A549 (cell line): ENCODE measurements at regions not wholly inside any gene's neighbourhood (a gene's known extent, or its start where the extent isn't known, plus 50 kb on each side); places are given as distances from the start of the nearest gene placed in this dataset.

Experiments
- ATAC-seq, 2 experiments: fragments of 200-7000 bp in 1 of 2; fragments of >200 bp in 1 of 2; cut with Nextera tagmentation in 1 of 2; cut with Tn5 transposase in 1 of 2; 3 replicates each; pipeline versions ENCODE4 v1.8.0 to v1.9.1; 2018 to 2020; ENCODE audit warnings: mild to moderate bottlenecking in 1 of 2, moderate library complexity in 1 of 2
- CTCF ChIA-PET: fragments of 300-600 bp; sonication (Branson Sonifier 250); formaldehyde crosslinking; extraction: SDS; loops from one replicate; lab custom pipeline; 2021; ENCODE audit warnings: antibody characterized with exemption, inconsistent platforms; lab: Yijun Ruan, JAX
- POLR2A ChIA-PET: fragments of 350-600 bp; formaldehyde crosslinking; extraction: SDS; loops from one replicate; lab custom pipeline; 2021; ENCODE audit warnings: antibody characterized with exemption, inconsistent platforms; lab: Yijun Ruan, JAX
- DNase-seq, 2 experiments: peaks; one replicate each; pipeline versions ENCODE4 v3.0.0 to v3.0.0-alpha.2; 2011 to 2016; ENCODE audit warnings: low read depth in 1 of 2, low spot score in 1 of 2
- FAIRE-seq: peaks from 2 replicates; lab custom pipeline; 2011; peaks lifted over from hg19 to GRCh38; lab: Jason Lieb, UNC
- H3K27ac ChIP-seq, 2 experiments: fragments of >200 bp; sonication (Bioruptor Twin); formaldehyde crosslinking; 3 replicates each; pipeline ENCODE4 v1.5.1; 2016 to 2017
- H3K4me1 ChIP-seq: fragments of >200 bp; sonication (Bioruptor Twin); formaldehyde crosslinking; 3 replicates; pipeline ENCODE4 v1.6.1; 2016
- H3K4me2 ChIP-seq: fragments of >200 bp; sonication (Bioruptor Twin); formaldehyde crosslinking; 3 replicates; pipeline ENCODE4 v1.6.1; 2016
- H3K4me3 ChIP-seq: fragments of >200 bp; sonication (Bioruptor Twin); formaldehyde crosslinking; 3 replicates; pipeline ENCODE4 v1.5.1; 2016
- H3K9me3 ChIP-seq: fragments of >200 bp; sonication (Bioruptor Twin); formaldehyde crosslinking; 3 replicates; pipeline ENCODE4 v1.6.1; 2016
- CBX2 ChIP-seq: fragments of 200-600 bp; sonication (generic); IDR thresholded peaks from 2 replicates; pipeline ENCODE4 v1.6.1; 2016; ENCODE audit warnings: low read depth, mild to moderate bottlenecking, borderline replicate concordance
- CBX8 ChIP-seq: fragments of 200-600 bp; sonication (generic); IDR thresholded peaks from 2 replicates; pipeline ENCODE4 v1.6.1; 2016
- CEBPB ChIP-seq, 2 experiments: fragments of >200 bp in 1 of 2; sonication (Bioruptor Twin) in 1 of 2; formaldehyde crosslinking in 1 of 2; IDR thresholded peaks; 2 replicates each; pipeline ENCODE4 v1.6.1; 2012 to 2016
- CHD4 ChIP-seq: fragments of 200-600 bp; sonication (generic); IDR thresholded peaks from 2 replicates; pipeline ENCODE4 v1.6.1; 2016; ENCODE audit warnings: antibody characterized with exemption, mild to moderate bottlenecking, borderline replicate concordance
- EHF ChIP-seq: fragments of 250-450 bp; sonication (Bioruptor Pico); IDR thresholded peaks from 2 replicates; pipeline ENCODE4 v1.5.0; 2020; ENCODE audit warnings: mild to moderate bottlenecking
- ESRRA ChIP-seq: fragments of 150-350 bp; IDR thresholded peaks from 2 replicates; pipeline ENCODE4 v1.6.1; 2014; ENCODE audit warnings: mild to moderate bottlenecking, low read length, borderline replicate concordance
- HOXB13 ChIP-seq: fragments of 250-450 bp; sonication (Bioruptor Pico); IDR thresholded peaks from 2 replicates; pipeline ENCODE4 v1.5.0; 2020; ENCODE audit warnings: low read depth, mild to moderate bottlenecking, moderate library complexity
- HOXB5 ChIP-seq: fragments of 250-450 bp; sonication (Bioruptor Pico); IDR thresholded peaks from 2 replicates; pipeline ENCODE4 v1.5.0; 2020; ENCODE audit warnings: mild to moderate bottlenecking, moderate library complexity
- JUNB ChIP-seq: fragments of >200 bp; sonication (Bioruptor Twin); formaldehyde crosslinking; IDR thresholded peaks from 2 replicates; pipeline ENCODE4 v1.6.1; 2016
- KDM1A ChIP-seq: fragments of 200-600 bp; sonication (generic); IDR thresholded peaks from 2 replicates; pipeline ENCODE4 v1.6.1; 2016; ENCODE audit warnings: low read depth, mild to moderate bottlenecking
- MAFK ChIP-seq: fragments of 450-650 bp; IDR thresholded peaks from 2 replicates; pipeline ENCODE4 v1.6.1; 2014; ENCODE audit not compliant: partially characterized antibody
- NFE2L2 ChIP-seq: fragments of 150-350 bp; conservative IDR thresholded peaks from 2 replicates; pipeline ENCODE4 v1.6.1; 2014; ENCODE audit warnings: low read length
- RARB ChIP-seq: fragments of 250-450 bp; sonication (Bioruptor Pico); IDR thresholded peaks from 2 replicates; pipeline ENCODE4 v1.8.0; 2021; ENCODE audit warnings: mild to moderate bottlenecking, moderate library complexity
- RCOR1 ChIP-seq: fragments of 150-350 bp; IDR thresholded peaks from 2 replicates; pipeline ENCODE4 v1.6.1; 2014; ENCODE audit warnings: antibody characterized with exemption, low read length, low read depth
- TFCP2L1 ChIP-seq: fragments of 250-450 bp; sonication (Bioruptor Pico); IDR thresholded peaks from 2 replicates; pipeline ENCODE4 v1.5.0; 2021; ENCODE audit warnings: mild to moderate bottlenecking
- ZC3H11A ChIP-seq: fragments of 450-650 bp; IDR thresholded peaks from 2 replicates; pipeline ENCODE4 v1.6.1; 2014; ENCODE audit warnings: antibody characterized with exemption, mild to moderate bottlenecking
- ZNF302 ChIP-seq: fragments of 250-450 bp; sonication (Bioruptor Pico); IDR thresholded peaks from 2 replicates; pipeline ENCODE4 v1.9.0; 2021; ENCODE audit warnings: inconsistent platforms, mild to moderate bottlenecking, moderate library complexity
- ZSCAN20 ChIP-seq: fragments of 250-450 bp; sonication (Bioruptor Pico); IDR thresholded peaks from 2 replicates; pipeline ENCODE4 v1.8.0; 2022; ENCODE audit warnings: mild to moderate bottlenecking, moderate library complexity
- WGBS: methylation state at CpG from one replicate; pipeline ENCODE4 v1.1.6; 2017; ENCODE audit errors: missing lambda C conversion rate; 5-methylcytosine and 5-hydroxymethylcytosine counted together
- TF ChIP-seq, protein P1 (sequence below): fragments of 200-600 bp; sonication (generic); IDR thresholded peaks from 2 replicates; pipeline ENCODE4 v1.6.1; 2016; ENCODE audit warnings: antibody characterized with exemption, mild to moderate bottlenecking, moderate library complexity
- TF ChIP-seq, protein P2 (sequence below): IDR thresholded peaks from 2 replicates; pipeline ENCODE4 v1.6.1; 2012; ENCODE audit warnings: low read depth, borderline replicate concordance
- TF ChIP-seq, protein P3 (sequence below): fragments of >200 bp; sonication (Bioruptor Twin); formaldehyde crosslinking; IDR thresholded peaks from 2 replicates; pipeline ENCODE4 v1.6.1; 2016
- TF ChIP-seq, protein P4 (sequence below): fragments of >200 bp; sonication (Bioruptor Twin); formaldehyde crosslinking; IDR thresholded peaks from 3 replicates; pipeline ENCODE4 v1.5.1; 2016
- TF ChIP-seq, protein P5 (sequence below): IDR thresholded peaks from 2 replicates; pipeline ENCODE4 v1.6.1; 2012
- TF ChIP-seq, protein P6 (sequence below): fragments of 150-350 bp; IDR thresholded peaks from 2 replicates; pipeline ENCODE4 v1.6.1; 2014; ENCODE audit warnings: low read depth, mild to moderate bottlenecking, low read length

DNA sequence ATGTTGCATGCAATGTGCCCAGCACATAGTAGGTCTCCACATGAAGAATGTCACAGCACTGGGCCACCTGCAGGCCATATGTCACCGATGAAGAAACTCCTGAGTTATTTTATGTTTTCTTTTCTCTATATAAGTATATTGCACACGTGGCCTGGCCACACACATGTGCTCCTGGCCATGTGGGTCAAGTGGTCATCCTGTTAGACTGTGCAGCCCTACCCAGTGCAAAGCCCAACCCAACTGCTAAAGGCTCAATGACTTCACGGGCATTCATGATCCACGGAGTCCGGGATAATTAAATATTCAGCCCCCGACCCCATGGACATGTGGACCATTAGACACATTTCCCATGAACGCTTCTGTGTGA is 163.2 kb downstream of the TEX29 start:
- POLR2A ChIA-PET = no interaction called here
- Histone ChIP-seq H3K4me1 (no peaks in the 10 kb centered on the region), H3K4me2 (no peak overlapping the region), H3K9me3 (peaks cover 3% of the 10 kb centered on the region; the same call in 1 of the 3 replicates), H3K27ac (no peak overlapping the region)
- ATAC-seq (no peak), FAIRE-seq (no peak)
- no peak for TF ChIP-seq CHD4
- no peak for TF ChIP-seq ZNF302 (CRISPR knock-in tag)
- no peak for TF ChIP-seq CBX2
- TF ChIP-seq, protein P1, sequence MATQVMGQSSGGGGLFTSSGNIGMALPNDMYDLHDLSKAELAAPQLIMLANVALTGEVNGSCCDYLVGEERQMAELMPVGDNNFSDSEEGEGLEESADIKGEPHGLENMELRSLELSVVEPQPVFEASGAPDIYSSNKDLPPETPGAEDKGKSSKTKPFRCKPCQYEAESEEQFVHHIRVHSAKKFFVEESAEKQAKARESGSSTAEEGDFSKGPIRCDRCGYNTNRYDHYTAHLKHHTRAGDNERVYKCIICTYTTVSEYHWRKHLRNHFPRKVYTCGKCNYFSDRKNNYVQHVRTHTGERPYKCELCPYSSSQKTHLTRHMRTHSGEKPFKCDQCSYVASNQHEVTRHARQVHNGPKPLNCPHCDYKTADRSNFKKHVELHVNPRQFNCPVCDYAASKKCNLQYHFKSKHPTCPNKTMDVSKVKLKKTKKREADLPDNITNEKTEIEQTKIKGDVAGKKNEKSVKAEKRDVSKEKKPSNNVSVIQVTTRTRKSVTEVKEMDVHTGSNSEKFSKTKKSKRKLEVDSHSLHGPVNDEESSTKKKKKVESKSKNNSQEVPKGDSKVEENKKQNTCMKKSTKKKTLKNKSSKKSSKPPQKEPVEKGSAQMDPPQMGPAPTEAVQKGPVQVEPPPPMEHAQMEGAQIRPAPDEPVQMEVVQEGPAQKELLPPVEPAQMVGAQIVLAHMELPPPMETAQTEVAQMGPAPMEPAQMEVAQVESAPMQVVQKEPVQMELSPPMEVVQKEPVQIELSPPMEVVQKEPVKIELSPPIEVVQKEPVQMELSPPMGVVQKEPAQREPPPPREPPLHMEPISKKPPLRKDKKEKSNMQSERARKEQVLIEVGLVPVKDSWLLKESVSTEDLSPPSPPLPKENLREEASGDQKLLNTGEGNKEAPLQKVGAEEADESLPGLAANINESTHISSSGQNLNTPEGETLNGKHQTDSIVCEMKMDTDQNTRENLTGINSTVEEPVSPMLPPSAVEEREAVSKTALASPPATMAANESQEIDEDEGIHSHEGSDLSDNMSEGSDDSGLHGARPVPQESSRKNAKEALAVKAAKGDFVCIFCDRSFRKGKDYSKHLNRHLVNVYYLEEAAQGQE = no peak
- no peak for TF ChIP-seq KDM1A
- no peak for TF ChIP-seq CBX8
- TF ChIP-seq, protein P2, sequence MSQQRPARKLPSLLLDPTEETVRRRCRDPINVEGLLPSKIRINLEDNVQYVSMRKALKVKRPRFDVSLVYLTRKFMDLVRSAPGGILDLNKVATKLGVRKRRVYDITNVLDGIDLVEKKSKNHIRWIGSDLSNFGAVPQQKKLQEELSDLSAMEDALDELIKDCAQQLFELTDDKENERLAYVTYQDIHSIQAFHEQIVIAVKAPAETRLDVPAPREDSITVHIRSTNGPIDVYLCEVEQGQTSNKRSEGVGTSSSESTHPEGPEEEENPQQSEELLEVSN = no peak
- no peak for TF ChIP-seq ZSCAN20 (CRISPR knock-in tag)
- TF ChIP-seq MAFK = no peak
- TF ChIP-seq CEBPB (IDR thresholded peaks at IDR 0.05) = no peak
- TF ChIP-seq HOXB5 (CRISPR knock-in tag) = no peak
- no peak for TF ChIP-seq ESRRA
- TF ChIP-seq, protein P3, sequence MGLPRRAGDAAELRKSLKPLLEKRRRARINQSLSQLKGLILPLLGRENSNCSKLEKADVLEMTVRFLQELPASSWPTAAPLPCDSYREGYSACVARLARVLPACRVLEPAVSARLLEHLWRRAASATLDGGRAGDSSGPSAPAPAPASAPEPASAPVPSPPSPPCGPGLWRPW = no peak
- no peak for TF ChIP-seq ZC3H11A
- no peak for TF ChIP-seq NFE2L2
- TF ChIP-seq, protein P4, sequence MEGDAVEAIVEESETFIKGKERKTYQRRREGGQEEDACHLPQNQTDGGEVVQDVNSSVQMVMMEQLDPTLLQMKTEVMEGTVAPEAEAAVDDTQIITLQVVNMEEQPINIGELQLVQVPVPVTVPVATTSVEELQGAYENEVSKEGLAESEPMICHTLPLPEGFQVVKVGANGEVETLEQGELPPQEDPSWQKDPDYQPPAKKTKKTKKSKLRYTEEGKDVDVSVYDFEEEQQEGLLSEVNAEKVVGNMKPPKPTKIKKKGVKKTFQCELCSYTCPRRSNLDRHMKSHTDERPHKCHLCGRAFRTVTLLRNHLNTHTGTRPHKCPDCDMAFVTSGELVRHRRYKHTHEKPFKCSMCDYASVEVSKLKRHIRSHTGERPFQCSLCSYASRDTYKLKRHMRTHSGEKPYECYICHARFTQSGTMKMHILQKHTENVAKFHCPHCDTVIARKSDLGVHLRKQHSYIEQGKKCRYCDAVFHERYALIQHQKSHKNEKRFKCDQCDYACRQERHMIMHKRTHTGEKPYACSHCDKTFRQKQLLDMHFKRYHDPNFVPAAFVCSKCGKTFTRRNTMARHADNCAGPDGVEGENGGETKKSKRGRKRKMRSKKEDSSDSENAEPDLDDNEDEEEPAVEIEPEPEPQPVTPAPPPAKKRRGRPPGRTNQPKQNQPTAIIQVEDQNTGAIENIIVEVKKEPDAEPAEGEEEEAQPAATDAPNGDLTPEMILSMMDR = no peak
- TF ChIP-seq, all 56 proteins: peak for 0
- no peak for DNase-seq
- 55% methylated on average over 5 of the region's 7 CpGs for WGBS
- CTCF ChIA-PET = interaction anchor here (1.2 to 2.3 kb wide), 3 partner anchors 8 to 960 kb away, joined by 3 to 15 read pairs (median 5); no protein-coding TSS in a partner anchor
- H3K4me3 ChIP-seq = no peak overlapping the region

DNA sequence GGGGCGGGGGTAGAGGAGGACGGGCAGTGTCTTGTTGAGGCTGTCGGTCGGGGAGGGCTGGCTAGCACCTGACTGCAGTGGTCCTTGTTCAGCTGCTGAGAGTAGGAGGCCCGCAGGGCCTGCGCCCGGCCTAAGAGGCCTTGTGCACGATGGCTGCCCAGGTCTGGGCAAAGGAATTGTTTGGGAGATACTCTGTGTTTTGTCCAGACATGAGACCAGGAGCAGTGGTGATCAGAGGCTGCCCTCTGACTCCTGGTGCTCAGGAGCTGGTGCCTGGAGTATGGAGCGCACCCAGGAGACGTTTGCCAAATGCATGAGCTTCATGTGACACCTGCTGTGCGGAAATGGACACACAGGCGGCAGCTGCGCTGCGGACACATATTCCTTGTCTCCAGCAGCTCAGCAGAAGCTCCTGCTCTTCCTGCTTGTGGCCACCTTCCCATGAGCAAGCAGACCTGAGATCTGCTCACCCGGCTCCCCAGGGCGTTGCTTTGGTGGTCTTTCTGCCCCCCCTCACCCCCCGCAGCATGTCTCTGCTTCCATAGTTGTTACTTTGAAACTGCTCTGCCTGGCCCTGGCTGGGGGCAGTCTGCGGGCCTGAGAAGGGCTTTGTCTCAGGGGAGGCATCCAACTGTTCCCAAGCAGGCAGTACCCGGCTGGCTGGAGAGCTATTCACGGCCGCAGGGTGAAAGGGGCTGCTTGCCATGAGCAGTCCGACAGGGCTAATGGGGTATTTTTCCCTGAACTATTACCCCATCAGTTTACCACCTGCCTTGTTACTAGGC is 163.9 kb downstream of the TEX29 start:
- H3K27ac ChIP-seq = no peak overlapping the region
- TF ChIP-seq HOXB13 (CRISPR knock-in tag) (no peak), TFCP2L1 (CRISPR knock-in tag) (no peak), JUNB (no peak), RARB (CRISPR knock-in tag) (no peak), RCOR1 (no peak), EHF (CRISPR knock-in tag) (no peak), ZSCAN20 (CRISPR knock-in tag) (no peak)
- TF ChIP-seq, protein P5, sequence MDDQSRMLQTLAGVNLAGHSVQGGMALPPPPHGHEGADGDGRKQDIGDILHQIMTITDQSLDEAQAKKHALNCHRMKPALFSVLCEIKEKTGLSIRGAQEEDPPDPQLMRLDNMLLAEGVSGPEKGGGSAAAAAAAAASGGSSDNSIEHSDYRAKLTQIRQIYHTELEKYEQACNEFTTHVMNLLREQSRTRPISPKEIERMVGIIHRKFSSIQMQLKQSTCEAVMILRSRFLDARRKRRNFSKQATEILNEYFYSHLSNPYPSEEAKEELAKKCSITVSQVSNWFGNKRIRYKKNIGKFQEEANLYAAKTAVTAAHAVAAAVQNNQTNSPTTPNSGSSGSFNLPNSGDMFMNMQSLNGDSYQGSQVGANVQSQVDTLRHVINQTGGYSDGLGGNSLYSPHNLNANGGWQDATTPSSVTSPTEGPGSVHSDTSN = no peak
- TF ChIP-seq, protein P6, sequence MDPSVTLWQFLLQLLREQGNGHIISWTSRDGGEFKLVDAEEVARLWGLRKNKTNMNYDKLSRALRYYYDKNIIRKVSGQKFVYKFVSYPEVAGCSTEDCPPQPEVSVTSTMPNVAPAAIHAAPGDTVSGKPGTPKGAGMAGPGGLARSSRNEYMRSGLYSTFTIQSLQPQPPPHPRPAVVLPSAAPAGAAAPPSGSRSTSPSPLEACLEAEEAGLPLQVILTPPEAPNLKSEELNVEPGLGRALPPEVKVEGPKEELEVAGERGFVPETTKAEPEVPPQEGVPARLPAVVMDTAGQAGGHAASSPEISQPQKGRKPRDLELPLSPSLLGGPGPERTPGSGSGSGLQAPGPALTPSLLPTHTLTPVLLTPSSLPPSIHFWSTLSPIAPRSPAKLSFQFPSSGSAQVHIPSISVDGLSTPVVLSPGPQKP = no peak
- TF ChIP-seq, protein P1 = no peak
- no peak for FAIRE-seq
- H3K4me2 ChIP-seq = no peak overlapping the region
- H3K9me3 ChIP-seq = peaks cover 3% of the 10 kb centered on the region; the same call in 1 of the 3 replicates
- ChIA-PET CTCF (interaction anchor here (1.7 to 2.3 kb wide), 2 partner anchors 7 to 10 kb away, joined by 3 to 15 read pairs; no protein-coding TSS in a partner anchor), POLR2A (no interaction called here)
- WGBS = 30% methylated on average over 10 of the region's 22 CpGs
- no peak for ATAC-seq
- DNase-seq = no peak
- no peaks in the 10 kb centered on the region for H3K4me1 ChIP-seq
- no peak overlapping the region for H3K4me3 ChIP-seq
